ENCODE measurements at regions not wholly inside any gene's neighbourhood (a gene's known extent, or its start where the extent isn't known, plus 50 kb on each side); places are given as distances from the start of the nearest gene placed in this dataset.

DNA sequence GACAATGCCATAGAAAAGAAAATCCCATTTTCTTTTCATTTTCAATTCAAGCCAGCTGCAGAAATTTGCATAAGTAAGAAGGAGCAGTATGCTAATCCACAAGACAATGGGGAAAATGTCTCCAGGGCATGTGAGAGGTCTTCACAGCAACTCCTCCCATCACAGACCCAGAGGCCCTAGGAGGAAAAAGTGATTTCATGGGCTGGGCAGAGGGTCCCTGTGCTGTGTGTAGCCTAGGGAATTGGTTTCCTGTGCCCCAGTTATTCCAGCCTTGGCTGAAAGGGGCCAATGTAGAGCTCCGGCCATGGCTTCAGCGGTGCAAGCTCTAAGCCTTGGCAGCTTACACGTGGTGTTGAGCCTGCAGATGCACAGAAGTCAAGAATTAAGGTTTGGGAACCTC is 211.4 kb downstream of the CCDC59 start:
- TF ChIP-seq CTCF (IDR thresholded peaks at IDR 0.05) (no peak), ZFX (IDR thresholded peaks at IDR 0.05; ENCODE audit: borderline replicate concordance) (no peak)

All from 22Rv1 (cell line).